ENCODE measurements at regions not wholly inside any gene's neighbourhood (a gene's known extent, or its start where the extent isn't known, plus 50 kb on each side); places are given as distances from the start of the nearest gene placed in this dataset.
"Not testable (repeated sequence)": the region's sequence is repeated elsewhere in the genome, so short reads cannot be mapped to it uniquely, and the experiment has no call there.

- no peak overlapping the region for H3K4me2 ChIP-seq (ENCODE audit: low read length)
- CTCF ChIA-PET (ENCODE audit: unreplicated experiment), result no interaction called here
- H3K36me3 ChIP-seq (ENCODE audit: insufficient read depth, low read length), result no peaks in the 10 kb centered on the region
- H3K4me1 ChIP-seq (ENCODE audit: insufficient read depth, low read length, poor library complexity, severe bottlenecking), result no peaks in the 10 kb centered on the region
- no peak overlapping the region for H3K4me3 ChIP-seq (ENCODE audit: low read depth, low read length, poor library complexity, severe bottlenecking)
- POLR2A ChIA-PET, result interaction anchor here (1.0 kb wide), 1 partner anchor 11 kb away, joined by 3 read pairs; no protein-coding TSS in a partner anchor
- no peak for DNase-seq (ENCODE audit: low spot score)
- no peaks in the 10 kb centered on the region for H3K9me3 ChIP-seq (ENCODE audit: low read length)
- H3K9me2 ChIP-seq (ENCODE audit: insufficient read depth, low read length), result no peaks in the 10 kb centered on the region
- H3K27ac ChIP-seq (ENCODE audit: low read depth, low read length, poor library complexity, severe bottlenecking), result no peak overlapping the region
- H3K79me2 ChIP-seq (ENCODE audit: insufficient read depth, low read depth, low read length), result no peaks in the 10 kb centered on the region
- intact Hi-C loops (cut with micrococcal nuclease; ENCODE audit: unreplicated experiment), result no loop called here
- no TSS peak for BruUV-seq (replicated peaks)
- no peak overlapping the region for H2AFZ ChIP-seq (ENCODE audit: low read length)
- TF ChIP-seq CTCF (conservative IDR thresholded peaks at IDR 0.05; ENCODE audit: low read length) (no peak), EZH2phosphoT487 (IDR thresholded peaks at IDR 0.05; ENCODE audit: borderline replicate concordance, low read depth, low read length) (no peak)
- H4K20me1 ChIP-seq (ENCODE audit: insufficient read depth, low read length), result no peaks in the 10 kb centered on the region
Observed at GRCh38 chr15:96473556-96473955, 143.1 kb downstream of the NR2F2 start.

- CTCF ChIA-PET (ENCODE audit: unreplicated experiment), result no interaction called here
- Histone ChIP-seq H3K36me3 (ENCODE audit: insufficient read depth, low read length) (no peaks in the 10 kb centered on the region), H3K4me1 (ENCODE audit: insufficient read depth, low read length, poor library complexity, severe bottlenecking) (no peaks in the 10 kb centered on the region), H3K9me3 (ENCODE audit: low read length) (no peaks in the 10 kb centered on the region), H3K4me3 (ENCODE audit: low read depth, low read length, poor library complexity, severe bottlenecking) (no peak overlapping the region), H3K27ac (ENCODE audit: low read depth, low read length, poor library complexity, severe bottlenecking) (no peak overlapping the region), H2AFZ (ENCODE audit: low read length) (no peak overlapping the region), H3K9me2 (ENCODE audit: insufficient read depth, low read length) (no peaks in the 10 kb centered on the region), H3K79me2 (ENCODE audit: insufficient read depth, low read depth, low read length) (no peaks in the 10 kb centered on the region), H4K20me1 (ENCODE audit: insufficient read depth, low read length) (no peaks in the 10 kb centered on the region), H3K4me2 (ENCODE audit: low read length) (no peak overlapping the region)
- intact Hi-C loops (cut with micrococcal nuclease; ENCODE audit: unreplicated experiment), result no loop called here
- TF ChIP-seq CTCF (conservative IDR thresholded peaks at IDR 0.05; ENCODE audit: low read length) (no peak), EZH2phosphoT487 (IDR thresholded peaks at IDR 0.05; ENCODE audit: borderline replicate concordance, low read depth, low read length) (no peak)
- no TSS peak for BruUV-seq (replicated peaks)
- DNase-seq (ENCODE audit: low spot score), result no peak
- POLR2A ChIA-PET, result interaction anchor here (1.0 kb wide), 1 partner anchor 11 kb away, joined by 3 read pairs; no protein-coding TSS in a partner anchor
Observed at GRCh38 chr15:96474231-96474664, 143.7 kb downstream of the NR2F2 start.

- Histone ChIP-seq H3K4me3 (ENCODE audit: low read depth, low read length, poor library complexity, severe bottlenecking) (no peak overlapping the region), H3K27ac (ENCODE audit: low read depth, low read length, poor library complexity, severe bottlenecking) (no peak overlapping the region), H4K20me1 (ENCODE audit: insufficient read depth, low read length) (no peaks in the 10 kb centered on the region), H3K4me1 (ENCODE audit: insufficient read depth, low read length, poor library complexity, severe bottlenecking) (no peaks in the 10 kb centered on the region), H3K9me2 (ENCODE audit: insufficient read depth, low read length) (no peaks in the 10 kb centered on the region), H3K9me3 (ENCODE audit: low read length) (no peaks in the 10 kb centered on the region), H3K4me2 (ENCODE audit: low read length) (no peak overlapping the region), H3K79me2 (ENCODE audit: insufficient read depth, low read depth, low read length) (no peaks in the 10 kb centered on the region), H3K36me3 (ENCODE audit: insufficient read depth, low read length) (no peaks in the 10 kb centered on the region), H2AFZ (ENCODE audit: low read length) (no peak overlapping the region)
- POLR2A ChIA-PET, result no interaction called here
- BruUV-seq (replicated peaks), result no TSS peak
- no peak for DNase-seq (ENCODE audit: low spot score)
- CTCF ChIA-PET (ENCODE audit: unreplicated experiment), result no interaction called here
- intact Hi-C loops (cut with micrococcal nuclease; ENCODE audit: unreplicated experiment), result no loop called here
- TF ChIP-seq EZH2phosphoT487 (IDR thresholded peaks at IDR 0.05; ENCODE audit: borderline replicate concordance, low read depth, low read length), result no peak
- TF ChIP-seq CTCF (conservative IDR thresholded peaks at IDR 0.05; ENCODE audit: low read length), result no peak
Observed at GRCh38 chr15:96477227-96477626, 146.7 kb downstream of the NR2F2 start.

- H3K4me1 ChIP-seq (ENCODE audit: insufficient read depth, low read length, poor library complexity, severe bottlenecking); H3K9me2 ChIP-seq (ENCODE audit: insufficient read depth, low read length); H3K79me2 ChIP-seq (ENCODE audit: insufficient read depth, low read depth, low read length); H4K20me1 ChIP-seq (ENCODE audit: insufficient read depth, low read length); H3K4me2 ChIP-seq (ENCODE audit: low read length); BruUV-seq (replicated peaks); CTCF ChIA-PET (ENCODE audit: unreplicated experiment); H3K4me3 ChIP-seq (ENCODE audit: low read depth, low read length, poor library complexity, severe bottlenecking); H3K27ac ChIP-seq (ENCODE audit: low read depth, low read length, poor library complexity, severe bottlenecking); intact Hi-C loops (cut with micrococcal nuclease; ENCODE audit: unreplicated experiment); H2AFZ ChIP-seq (ENCODE audit: low read length); H3K9me3 ChIP-seq (ENCODE audit: low read length); DNase-seq (ENCODE audit: low spot score); H3K36me3 ChIP-seq (ENCODE audit: insufficient read depth, low read length): not testable (repeated sequence)
- POLR2A ChIA-PET, result interaction anchor here (1.2 kb wide), 1 partner anchor 11 kb away, joined by 3 read pairs; no protein-coding TSS in a partner anchor
Observed at GRCh38 chr15:96484412-96484811, 153.9 kb downstream of the NR2F2 start.
